SJSA1 (cell line): ENCODE measurements at regions not wholly inside any gene's neighbourhood (a gene's known extent, or its start where the extent isn't known, plus 50 kb on each side); places are given as distances from the start of the nearest gene placed in this dataset.

ENCODE experiments used
- DNase-seq, 2 experiments: peaks; one replicate each; pipeline ENCODE4 v3.0.0-alpha.2; 2015 to 2020; ENCODE audit warnings: low spot score in 2 of 2, low read depth in 1 of 2
- H3K27ac ChIP-seq: fragments of 250-450 bp; sonication (Bioruptor Pico); 2 replicates; pipeline ENCODE4 v1.5.1; 2020; ENCODE audit warnings: mild to moderate bottlenecking, moderate library complexity
- H3K27me3 ChIP-seq: fragments of 250-450 bp; sonication (Bioruptor Pico); replicated peaks from 2 replicates; pipeline ENCODE4 v1.5.1; 2020; ENCODE audit warnings: mild to moderate bottlenecking, moderate library complexity
- H3K36me3 ChIP-seq: fragments of 250-450 bp; sonication (Bioruptor Pico); 2 replicates; pipeline ENCODE4 v1.5.1; 2020; ENCODE audit warnings: mild to moderate bottlenecking
- H3K4me1 ChIP-seq: fragments of 250-450 bp; sonication (Bioruptor Pico); replicated peaks from 2 replicates; pipeline ENCODE4 v1.6.1; 2021; ENCODE audit warnings: mild to moderate bottlenecking
- H3K4me3 ChIP-seq: fragments of 250-450 bp; sonication (Bioruptor Pico); 2 replicates; pipeline ENCODE4 v1.5.1; 2020; ENCODE audit warnings: mild to moderate bottlenecking
- H3K9me3 ChIP-seq: fragments of 250-450 bp; sonication (Bioruptor Pico); replicated peaks from 2 replicates; pipeline ENCODE4 v1.5.1; 2020; ENCODE audit warnings: mild to moderate bottlenecking

GRCh38 chr12:67918441-67918840 lies 70.8 kb upstream of the IFNG-AS1 start:
- no peak for DNase-seq
- Histone ChIP-seq H3K27ac (no peak overlapping the region), H3K27me3 (no peaks in the 10 kb centered on the region), H3K36me3 (no peaks in the 10 kb centered on the region), H3K9me3 (no peaks in the 10 kb centered on the region), H3K4me1 (peaks cover 34% of the 10 kb centered on the region), H3K4me3 (no peak overlapping the region)

- no peaks in the 10 kb centered on the region for H3K27me3 ChIP-seq
- H3K27ac ChIP-seq = peak overlapping the region; percentile 56
- DNase-seq = peak in 1 of 2 experiments; percentile 67
- peaks cover 34% of the 10 kb centered on the region for H3K4me1 ChIP-seq
- H3K9me3 ChIP-seq = no peaks in the 10 kb centered on the region
- no peak overlapping the region for H3K4me3 ChIP-seq
- H3K36me3 ChIP-seq = no peaks in the 10 kb centered on the region
These were observed 69.8 kb upstream of the IFNG-AS1 start for GRCh38 chr12:67919406-67919805.

DNA sequence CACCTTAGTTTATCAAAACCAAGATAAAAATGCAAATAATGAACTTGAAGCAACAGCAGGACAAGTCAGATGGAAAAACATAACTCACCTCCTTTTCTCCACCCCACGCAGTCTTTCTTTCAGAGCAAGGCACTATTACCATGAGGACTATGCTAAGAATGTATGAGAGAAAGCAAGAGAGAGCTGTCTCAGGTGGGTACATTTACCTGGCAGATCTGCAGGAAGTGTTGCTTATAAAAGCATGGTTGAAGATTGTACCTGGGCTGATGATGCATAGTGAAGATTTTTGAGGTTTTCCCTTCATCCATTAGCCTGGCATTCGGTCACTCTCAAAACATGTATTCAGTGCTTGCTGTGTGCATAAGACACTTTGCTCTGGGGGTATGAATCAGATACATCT lies 68.8 kb upstream of the IFNG-AS1 start:
- peak overlapping the region; percentile 56 for H3K27ac ChIP-seq

DNA sequence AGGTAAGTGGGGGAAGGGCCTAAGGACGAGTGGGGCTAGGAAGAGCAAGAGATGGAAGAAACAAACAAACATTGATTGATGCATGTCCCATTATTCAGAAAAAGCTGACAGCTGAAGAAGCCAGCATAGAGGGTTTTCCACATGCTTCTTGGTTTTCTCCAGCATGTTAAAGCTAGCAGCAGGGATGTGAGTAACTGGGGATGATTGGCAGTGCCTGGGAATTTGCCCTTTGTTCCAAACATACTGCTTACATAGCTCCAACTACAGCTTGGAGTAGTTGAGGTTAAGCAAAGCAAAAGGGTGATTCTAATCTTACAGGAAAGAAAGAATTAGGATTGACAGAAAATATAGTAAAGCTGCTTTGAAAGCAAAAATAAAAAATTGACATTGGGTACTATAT lies 68.0 kb upstream of the IFNG-AS1 start:
- H3K27me3 ChIP-seq = no peaks in the 10 kb centered on the region
- no peaks in the 10 kb centered on the region for H3K36me3 ChIP-seq
- H3K27ac ChIP-seq = no peak overlapping the region
- no peaks in the 10 kb centered on the region for H3K9me3 ChIP-seq
- H3K4me3 ChIP-seq = no peak overlapping the region
- peaks cover 34% of the 10 kb centered on the region for H3K4me1 ChIP-seq
- no peak for DNase-seq

More for the DNA sequence above, 68.8 kb upstream of the IFNG-AS1 start:
- Histone ChIP-seq H3K36me3 (no peaks in the 10 kb centered on the region), H3K4me1 (peaks cover 34% of the 10 kb centered on the region), H3K27me3 (no peaks in the 10 kb centered on the region), H3K9me3 (no peaks in the 10 kb centered on the region), H3K4me3 (no peak overlapping the region)
- peak in 1 of 2 experiments; percentile 8 for DNase-seq

- H3K9me3 ChIP-seq = no peaks in the 10 kb centered on the region
- no peaks in the 10 kb centered on the region for H3K27me3 ChIP-seq
- H3K36me3 ChIP-seq = no peaks in the 10 kb centered on the region
- H3K27ac ChIP-seq = no peak overlapping the region
- peaks cover 34% of the 10 kb centered on the region for H3K4me1 ChIP-seq
- no peak overlapping the region for H3K4me3 ChIP-seq
- no peak for DNase-seq
These were observed 67.0 kb upstream of the IFNG-AS1 start for GRCh38 chr12:67922245-67922644.

GRCh38 chr12:67925077-67925476 lies 64.2 kb upstream of the IFNG-AS1 start:
- DNase-seq = no peak
- Histone ChIP-seq H3K36me3 (no peaks in the 10 kb centered on the region), H3K27ac (no peak overlapping the region), H3K4me1 (peaks cover 17% of the 10 kb centered on the region), H3K9me3 (no peaks in the 10 kb centered on the region), H3K4me3 (no peak overlapping the region), H3K27me3 (no peaks in the 10 kb centered on the region)

- Histone ChIP-seq H3K4me3 (no peak overlapping the region), H3K9me3 (no peaks in the 10 kb centered on the region), H3K36me3 (no peaks in the 10 kb centered on the region), H3K27ac (no peak overlapping the region), H3K4me1 (peaks cover 12% of the 10 kb centered on the region), H3K27me3 (no peaks in the 10 kb centered on the region)
- no peak for DNase-seq
These were observed 63.7 kb upstream of the IFNG-AS1 start for GRCh38 chr12:67925552-67925951.

DNA sequence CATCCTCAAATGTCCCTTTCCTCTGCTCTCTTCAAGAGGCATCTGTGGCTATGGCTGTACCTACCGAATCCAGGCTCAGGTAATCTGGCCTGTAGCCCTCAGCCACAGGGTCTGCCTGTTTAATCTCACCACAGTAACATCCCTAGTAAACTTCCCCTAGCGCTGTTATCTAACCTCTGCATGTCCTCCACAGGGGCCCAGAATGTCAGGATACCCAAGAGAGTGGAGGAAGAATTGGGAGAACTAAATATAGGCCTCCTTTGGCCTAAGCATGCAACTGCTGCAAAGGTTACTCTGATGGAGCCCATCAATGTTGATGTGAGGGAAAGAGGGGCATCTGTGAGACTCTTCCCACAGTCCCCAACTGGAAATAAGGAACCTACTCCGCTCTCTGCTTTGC lies 63.2 kb upstream of the IFNG-AS1 start:
- H3K27ac ChIP-seq = no peak overlapping the region
- no peaks in the 10 kb centered on the region for H3K36me3 ChIP-seq
- DNase-seq = no peak

GRCh38 chr12:67927324-67927723 lies 61.9 kb upstream of the IFNG-AS1 start:
- Histone ChIP-seq H3K27me3 (no peaks in the 10 kb centered on the region), H3K4me3 (no peak overlapping the region), H3K27ac (no peak overlapping the region), H3K36me3 (no peaks in the 10 kb centered on the region), H3K9me3 (no peaks in the 10 kb centered on the region), H3K4me1 (no peaks in the 10 kb centered on the region)
- no peak for DNase-seq

More for the DNA sequence above, 63.2 kb upstream of the IFNG-AS1 start:
- Histone ChIP-seq H3K4me3 (no peak overlapping the region), H3K4me1 (peaks cover 7% of the 10 kb centered on the region), H3K9me3 (no peaks in the 10 kb centered on the region), H3K27me3 (no peaks in the 10 kb centered on the region)

- Histone ChIP-seq H3K36me3 (no peaks in the 10 kb centered on the region), H3K4me1 (no peaks in the 10 kb centered on the region), H3K27ac (no peak overlapping the region), H3K4me3 (no peak overlapping the region), H3K27me3 (no peaks in the 10 kb centered on the region), H3K9me3 (no peaks in the 10 kb centered on the region)
- no peak for DNase-seq
These were observed 61.4 kb upstream of the IFNG-AS1 start for GRCh38 chr12:67927815-67928214.

DNA sequence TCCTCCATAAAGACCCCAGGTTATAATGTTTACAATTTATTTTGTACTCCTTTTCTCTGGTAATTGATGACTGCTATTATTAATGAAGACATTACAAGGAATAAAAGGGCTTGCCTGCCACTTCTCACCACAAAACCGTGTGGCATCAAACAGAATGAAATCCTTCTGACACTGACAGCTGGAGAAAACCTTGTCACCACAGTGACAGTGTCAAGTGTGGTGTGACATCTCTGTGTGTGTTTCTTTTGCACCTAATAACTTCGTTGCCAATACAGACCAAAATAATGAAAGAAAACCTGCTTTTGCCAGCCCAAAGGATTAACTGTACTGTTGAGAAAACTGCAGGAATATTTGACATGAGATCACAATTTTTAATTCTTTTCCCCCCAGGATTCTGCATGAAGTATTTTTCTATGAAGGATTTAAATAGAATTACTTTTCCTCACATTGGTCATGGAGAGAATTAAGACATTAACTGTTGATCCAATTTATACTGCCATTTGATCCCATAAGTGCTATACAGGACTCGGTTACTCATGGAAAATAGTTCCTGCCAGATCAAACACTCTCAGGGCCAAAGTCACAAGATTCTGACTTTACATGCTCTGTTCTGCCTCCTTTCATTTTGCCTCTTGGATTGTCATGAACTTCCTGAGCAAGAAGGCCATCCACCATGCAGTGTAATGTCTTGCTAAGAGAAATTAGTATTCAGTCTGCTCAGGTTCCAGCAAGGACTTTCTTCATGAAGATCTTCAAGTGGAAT lies 60.4 kb upstream of the IFNG-AS1 start:
- no peaks in the 10 kb centered on the region for H3K9me3 ChIP-seq
- no peak overlapping the region for H3K27ac ChIP-seq
- no peak overlapping the region for H3K4me3 ChIP-seq
- no peaks in the 10 kb centered on the region for H3K27me3 ChIP-seq
- H3K36me3 ChIP-seq = no peaks in the 10 kb centered on the region
- DNase-seq = no peak
- no peaks in the 10 kb centered on the region for H3K4me1 ChIP-seq

GRCh38 chr12:67929384-67929772 lies 59.9 kb upstream of the IFNG-AS1 start:
- DNase-seq = no peak
- Histone ChIP-seq H3K27ac (no peak overlapping the region), H3K36me3 (no peaks in the 10 kb centered on the region), H3K27me3 (no peaks in the 10 kb centered on the region), H3K9me3 (no peaks in the 10 kb centered on the region), H3K4me1 (no peaks in the 10 kb centered on the region), H3K4me3 (no peak overlapping the region)

GRCh38 chr12:67937822-67938221 lies 51.4 kb upstream of the IFNG-AS1 start:
- Histone ChIP-seq H3K9me3 (no peaks in the 10 kb centered on the region), H3K27ac (no peak overlapping the region), H3K4me1 (peaks cover 9% of the 10 kb centered on the region), H3K27me3 (no peaks in the 10 kb centered on the region), H3K36me3 (no peaks in the 10 kb centered on the region), H3K4me3 (no peak overlapping the region)
- DNase-seq = no peak
